KG1 (cell line): ENCODE measurements at regions not wholly inside any gene's neighbourhood (a gene's known extent, or its start where the extent isn't known, plus 50 kb on each side); places are given as distances from the start of the nearest gene placed in this dataset.
"Not testable (repeated sequence)": the region's sequence is repeated elsewhere in the genome, so short reads cannot be mapped to it uniquely, and the experiment has no call there.

Experiments
- DNase-seq: peaks from one replicate; lab custom pipeline; 2025; lab: John Stamatoyannopoulos, UW

- DNase-seq = no peak
Measured at GRCh38 chr17:14622615-14623101, 321.8 kb downstream of the HS3ST3B1 start.

- DNase-seq = no peak
Measured at GRCh38 chr17:14621826-14622614, 321.1 kb downstream of the HS3ST3B1 start.

- DNase-seq = no peak
Measured at GRCh38 chr17:14619821-14620220, 318.9 kb downstream of the HS3ST3B1 start.

- DNase-seq = no peak
Measured at GRCh38 chr17:14616528-14616927, 315.6 kb downstream of the HS3ST3B1 start.

GRCh38 chr17:14605267-14605599, 304.4 kb downstream of the HS3ST3B1 start:
- DNase-seq = peak; percentile 54

GRCh38 chr17:14604591-14605266, 303.8 kb downstream of the HS3ST3B1 start:
- no peak for DNase-seq

GRCh38 chr17:14596224-14596623, 295.3 kb downstream of the HS3ST3B1 start:
- DNase-seq = no peak

- no peak for DNase-seq
Measured at GRCh38 chr17:14595656-14596055, 294.8 kb downstream of the HS3ST3B1 start.

GRCh38 chr17:14594690-14595089, 293.8 kb downstream of the HS3ST3B1 start:
- DNase-seq = no peak

GRCh38 chr17:14593956-14594355, 293.1 kb downstream of the HS3ST3B1 start:
- no peak for DNase-seq

- no peak for DNase-seq
Measured at GRCh38 chr17:14590459-14591250, 289.8 kb downstream of the HS3ST3B1 start.

- DNase-seq = no peak
Measured at GRCh38 chr17:14585099-14585498, 284.2 kb downstream of the HS3ST3B1 start.

GRCh38 chr17:14582996-14583395, 282.1 kb downstream of the HS3ST3B1 start:
- no peak for DNase-seq

GRCh38 chr17:14581186-14581830, 280.4 kb downstream of the HS3ST3B1 start:
- no peak for DNase-seq

- DNase-seq = no peak
Measured at GRCh38 chr17:14580499-14580898, 279.6 kb downstream of the HS3ST3B1 start.

- DNase-seq = no peak
Measured at GRCh38 chr17:14579716-14580115, 278.8 kb downstream of the HS3ST3B1 start.

- no peak for DNase-seq
Measured at GRCh38 chr17:14575471-14575953, 274.6 kb downstream of the HS3ST3B1 start.

- not testable (repeated sequence) for DNase-seq
Measured at GRCh38 chr17:14560325-14560724, 259.4 kb downstream of the HS3ST3B1 start.

- DNase-seq = no peak
Measured at GRCh38 chr17:14559264-14560119, 258.6 kb downstream of the HS3ST3B1 start.

- peak; percentile 7 for DNase-seq
Measured at GRCh38 chr17:14557480-14557879, 256.6 kb downstream of the HS3ST3B1 start.

- no peak for DNase-seq
Measured at GRCh38 chr17:14553847-14554246, 253.0 kb downstream of the HS3ST3B1 start.
